Forelimb muscle (tissue), 1 donor: ENCODE measurements at regions not wholly inside any gene's neighbourhood (a gene's known extent, or its start where the extent isn't known, plus 50 kb on each side); places are given as distances from the start of the nearest gene placed in this dataset.

ENCODE experiments used
- DNase-seq: peaks from one replicate; pipeline ENCODE4 v3.0.0-alpha.2; 2013; ENCODE audit warnings: low read depth

GRCh38 chr12:4135919-4136605 lies 137.5 kb upstream of the CCND2 start:
- DNase-seq: no peak

- no peak for DNase-seq
These were observed 138.9 kb upstream of the CCND2 start for GRCh38 chr12:4134448-4135263.

- no peak for DNase-seq
These were observed 139.7 kb upstream of the CCND2 start for GRCh38 chr12:4133636-4134447.

- DNase-seq: no peak
These were observed 140.5 kb upstream of the CCND2 start for GRCh38 chr12:4133029-4133428.

- DNase-seq: no peak
These were observed 152.0 kb upstream of the CCND2 start for GRCh38 chr12:4121506-4122020.

GRCh38 chr12:4120316-4120917 lies 153.1 kb upstream of the CCND2 start:
- no peak for DNase-seq

GRCh38 chr12:4119157-4119761 lies 154.3 kb upstream of the CCND2 start:
- DNase-seq: no peak

GRCh38 chr12:4118601-4119156 lies 154.9 kb upstream of the CCND2 start:
- DNase-seq: no peak

- DNase-seq: no peak
These were observed 155.5 kb upstream of the CCND2 start for GRCh38 chr12:4118017-4118510.

GRCh38 chr12:4117386-4118016 lies 156.1 kb upstream of the CCND2 start:
- no peak for DNase-seq

GRCh38 chr12:4116251-4117111 lies 157.1 kb upstream of the CCND2 start:
- DNase-seq: no peak

GRCh38 chr12:4115570-4115969 lies 158.0 kb upstream of the CCND2 start:
- DNase-seq: no peak

GRCh38 chr12:4114986-4115385 lies 158.6 kb upstream of the CCND2 start:
- DNase-seq: no peak

GRCh38 chr12:4112734-4113325 lies 160.7 kb upstream of the CCND2 start:
- DNase-seq: no peak

GRCh38 chr12:4112290-4112689 lies 161.3 kb upstream of the CCND2 start:
- DNase-seq: no peak

- no peak for DNase-seq
These were observed 162.6 kb upstream of the CCND2 start for GRCh38 chr12:4111010-4111409.

GRCh38 chr12:4109826-4110225 lies 163.7 kb upstream of the CCND2 start:
- no peak for DNase-seq

- no peak for DNase-seq
These were observed 164.7 kb upstream of the CCND2 start for GRCh38 chr12:4108803-4109345.
